ENCODE measurements at regions not wholly inside any gene's neighbourhood (a gene's known extent, or its start where the extent isn't known, plus 50 kb on each side); places are given as distances from the start of the nearest gene placed in this dataset.
"Not testable (repeated sequence)": the region's sequence is repeated elsewhere in the genome, so short reads cannot be mapped to it uniquely, and the experiment has no call there.

- no peak for DNase-seq (ENCODE audit: low read depth in 2 of 2)
Measured at GRCh38 chr12:24668563-24668962, 280.3 kb downstream of the BCAT1 start.

GRCh38 chr12:24664161-24664880 lies 284.6 kb downstream of the BCAT1 start:
- no peak for DNase-seq (ENCODE audit: low read depth in 2 of 2)

GRCh38 chr12:24661657-24662096 lies 287.2 kb downstream of the BCAT1 start:
- DNase-seq (ENCODE audit: low read depth in 2 of 2): no peak

GRCh38 chr12:24659016-24659415 lies 289.9 kb downstream of the BCAT1 start:
- DNase-seq (ENCODE audit: low read depth in 2 of 2): no peak

GRCh38 chr12:24654344-24654743 lies 294.6 kb downstream of the BCAT1 start:
- DNase-seq (ENCODE audit: low read depth in 2 of 2): not testable (repeated sequence)

- DNase-seq (ENCODE audit: low read depth in 2 of 2): no peak
Measured at GRCh38 chr12:24649634-24650033, 299.3 kb downstream of the BCAT1 start.

GRCh38 chr12:24649209-24649608 lies 299.7 kb downstream of the BCAT1 start:
- DNase-seq (ENCODE audit: low read depth in 2 of 2): no peak

- DNase-seq (ENCODE audit: low read depth in 2 of 2): no peak
Measured at GRCh38 chr12:24645254-24645653, 303.6 kb downstream of the BCAT1 start.

- no peak for DNase-seq (ENCODE audit: low read depth in 2 of 2)
Measured at GRCh38 chr12:24643120-24644119, 305.5 kb downstream of the BCAT1 start.

GRCh38 chr12:24639641-24640040 lies 309.3 kb downstream of the BCAT1 start:
- no peak for DNase-seq (ENCODE audit: low read depth in 2 of 2)

- no peak for DNase-seq (ENCODE audit: low read depth in 2 of 2)
Measured at GRCh38 chr12:24632466-24632865, 316.4 kb downstream of the BCAT1 start.

GRCh38 chr12:24631676-24632426 lies 317.1 kb downstream of the BCAT1 start:
- no peak for DNase-seq (ENCODE audit: low read depth in 2 of 2)

- no peak for DNase-seq (ENCODE audit: low read depth in 2 of 2)
Measured at GRCh38 chr12:24630856-24631255, 318.0 kb downstream of the BCAT1 start.

- DNase-seq (ENCODE audit: low read depth in 2 of 2): no peak
Measured at GRCh38 chr12:24630446-24630845, 318.5 kb downstream of the BCAT1 start.

GRCh38 chr12:24625103-24625502 lies 323.8 kb downstream of the BCAT1 start:
- no peak for DNase-seq (ENCODE audit: low read depth in 2 of 2)

- not testable (repeated sequence) for DNase-seq (ENCODE audit: low read depth in 2 of 2)
Measured at GRCh38 chr12:24619954-24620353, 328.9 kb downstream of the BCAT1 start.

- DNase-seq (ENCODE audit: low read depth in 2 of 2): no peak
Measured at GRCh38 chr12:24617471-24617870, 331.4 kb downstream of the BCAT1 start.

GRCh38 chr12:24615967-24616411 lies 332.9 kb downstream of the BCAT1 start:
- DNase-seq (ENCODE audit: low read depth in 2 of 2): no peak

GRCh38 chr12:24608637-24609285 lies 340.1 kb downstream of the BCAT1 start:
- DNase-seq (ENCODE audit: low read depth in 2 of 2): no peak

GRCh38 chr12:24608108-24608507 lies 340.8 kb downstream of the BCAT1 start:
- DNase-seq (ENCODE audit: low read depth in 2 of 2): no peak

- no peak for DNase-seq (ENCODE audit: low read depth in 2 of 2)
Measured at GRCh38 chr12:24605916-24606315, 343.0 kb downstream of the BCAT1 start.
